Smooth muscle cell (in vitro differentiated cells): ENCODE measurements at regions not wholly inside any gene's neighbourhood (a gene's known extent, or its start where the extent isn't known, plus 50 kb on each side); places are given as distances from the start of the nearest gene placed in this dataset.
"Not testable (repeated sequence)": the region's sequence is repeated elsewhere in the genome, so short reads cannot be mapped to it uniquely, and the experiment has no call there.

Experiments
- DNase-seq: peaks from one replicate; lab custom pipeline; 2025; ENCODE audit not compliant: unreplicated experiment; lab: John Stamatoyannopoulos, UW
- H2AFZ ChIP-seq: fragments of 200-600 bp; sonication (generic); 2 replicates; pipeline ENCODE4 v1.6.0; 2016; ENCODE audit warnings: antibody characterized with exemption, low read depth, mild to moderate bottlenecking
- H3F3A ChIP-seq: fragments of 200-600 bp; sonication (generic); 2 replicates; pipeline ENCODE4 v1.6.0; 2017; ENCODE audit warnings: antibody characterized with exemption, low read depth
- H3K27ac ChIP-seq: fragments of 200-600 bp; sonication (generic); 2 replicates; pipeline ENCODE4 v1.5.1; 2016; ENCODE audit warnings: low read depth, mild to moderate bottlenecking
- H3K27me3 ChIP-seq: fragments of 200-600 bp; sonication (generic); 2 replicates; pipeline ENCODE4 v1.6.1; 2016; ENCODE audit warnings: low read depth, mild to moderate bottlenecking
- H3K36me3 ChIP-seq: fragments of 200-600 bp; sonication (generic); 2 replicates; pipeline ENCODE4 v1.5.1; 2016; ENCODE audit warnings: low read depth
- H3K4me1 ChIP-seq: fragments of 200-600 bp; sonication (generic); 2 replicates; pipeline ENCODE4 v1.5.1; 2016; ENCODE audit warnings: low read depth
- H3K4me2 ChIP-seq: fragments of 200-600 bp; sonication (generic); 2 replicates; pipeline ENCODE4 v1.6.0; 2016; ENCODE audit warnings: mild to moderate bottlenecking
- H3K4me3 ChIP-seq: fragments of 200-600 bp; sonication (generic); 2 replicates; pipeline ENCODE4 v1.5.1; 2016; ENCODE audit warnings: mild to moderate bottlenecking
- H3K79me2 ChIP-seq: fragments of 200-600 bp; sonication (generic); 2 replicates; pipeline ENCODE4 v1.6.0; 2016; ENCODE audit warnings: low read depth, mild to moderate bottlenecking
- H3K9ac ChIP-seq: fragments of 200-600 bp; sonication (generic); 2 replicates; pipeline ENCODE4 v1.6.0; 2016; ENCODE audit warnings: low read depth
- H3K9me3 ChIP-seq: fragments of 200-600 bp; sonication (generic); replicated peaks from 2 replicates; pipeline ENCODE4 v1.5.1; 2016; ENCODE audit warnings: low read depth
- H4K20me1 ChIP-seq: fragments of 200-600 bp; sonication (generic); 2 replicates; pipeline ENCODE4 v1.6.0; 2016; ENCODE audit warnings: low read depth
- WGBS: methylation state at CpG from one replicate; pipeline ENCODE4 v1.1.7; 2016; ENCODE audit warnings: low lambda C conversion rate; 5-methylcytosine and 5-hydroxymethylcytosine counted together
- TF ChIP-seq, protein P1 (sequence below): fragments of 200-600 bp; sonication (generic); IDR thresholded peaks from 2 replicates; pipeline ENCODE4 v1.5.1; 2017; ENCODE audit warnings: borderline replicate concordance, mild to moderate bottlenecking, antibody characterized with exemption; ENCODE audit not compliant: insufficient read depth, poor library complexity, severe bottlenecking

DNA sequence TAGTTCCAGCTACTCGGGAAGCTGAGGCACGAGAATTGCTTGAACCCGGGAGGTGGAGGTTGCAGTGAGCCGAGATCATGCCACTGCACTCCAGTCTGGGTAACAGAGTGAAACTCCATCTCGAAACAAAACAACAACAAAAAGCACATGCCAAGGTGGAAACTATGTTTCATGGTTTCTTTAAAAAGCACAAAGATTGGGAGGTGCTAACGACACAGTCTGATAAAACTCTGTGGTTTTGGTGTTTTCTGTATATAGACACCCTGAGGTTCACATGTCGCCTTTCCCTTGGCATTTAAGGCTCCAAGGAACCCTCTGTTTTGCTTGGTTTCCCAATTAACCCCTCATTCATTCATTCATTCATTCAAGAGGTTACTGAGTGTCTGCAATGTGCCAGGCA is 253.4 kb upstream of the SULF2 start:
- Histone ChIP-seq H3K4me3 (no peak overlapping the region), H3K4me2 (no peak overlapping the region)
- 88% methylated on average over 7 of the region's 7 CpGs for WGBS

GRCh38 chr20:48037798-48038197 is 252.5 kb upstream of the SULF2 start:
- H3K9ac ChIP-seq, H3K36me3 ChIP-seq, H3K27me3 ChIP-seq, H3K9me3 ChIP-seq, H3K4me1 ChIP-seq, H3F3A ChIP-seq, H3K79me2 ChIP-seq, H3K4me2 ChIP-seq, H2AFZ ChIP-seq, H4K20me1 ChIP-seq, H3K4me3 ChIP-seq, H3K27ac ChIP-seq, DNase-seq: not testable (repeated sequence)
- WGBS = 93% methylated on average over 7 of the region's 7 CpGs

More for the DNA sequence above, 253.4 kb upstream of the SULF2 start:
- no peaks in the 10 kb centered on the region for H3K27me3 ChIP-seq
- no peak overlapping the region for H2AFZ ChIP-seq
- no peaks in the 10 kb centered on the region for H3K4me1 ChIP-seq
- no peaks in the 10 kb centered on the region for H3K79me2 ChIP-seq
- no peaks in the 10 kb centered on the region for H3K36me3 ChIP-seq
- TF ChIP-seq, protein P1, sequence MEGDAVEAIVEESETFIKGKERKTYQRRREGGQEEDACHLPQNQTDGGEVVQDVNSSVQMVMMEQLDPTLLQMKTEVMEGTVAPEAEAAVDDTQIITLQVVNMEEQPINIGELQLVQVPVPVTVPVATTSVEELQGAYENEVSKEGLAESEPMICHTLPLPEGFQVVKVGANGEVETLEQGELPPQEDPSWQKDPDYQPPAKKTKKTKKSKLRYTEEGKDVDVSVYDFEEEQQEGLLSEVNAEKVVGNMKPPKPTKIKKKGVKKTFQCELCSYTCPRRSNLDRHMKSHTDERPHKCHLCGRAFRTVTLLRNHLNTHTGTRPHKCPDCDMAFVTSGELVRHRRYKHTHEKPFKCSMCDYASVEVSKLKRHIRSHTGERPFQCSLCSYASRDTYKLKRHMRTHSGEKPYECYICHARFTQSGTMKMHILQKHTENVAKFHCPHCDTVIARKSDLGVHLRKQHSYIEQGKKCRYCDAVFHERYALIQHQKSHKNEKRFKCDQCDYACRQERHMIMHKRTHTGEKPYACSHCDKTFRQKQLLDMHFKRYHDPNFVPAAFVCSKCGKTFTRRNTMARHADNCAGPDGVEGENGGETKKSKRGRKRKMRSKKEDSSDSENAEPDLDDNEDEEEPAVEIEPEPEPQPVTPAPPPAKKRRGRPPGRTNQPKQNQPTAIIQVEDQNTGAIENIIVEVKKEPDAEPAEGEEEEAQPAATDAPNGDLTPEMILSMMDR = no peak
- no peak for DNase-seq
- no peaks in the 10 kb centered on the region for H3K9me3 ChIP-seq
- H3K9ac ChIP-seq = no peak overlapping the region
- H3K27ac ChIP-seq = no peak overlapping the region
- H4K20me1 ChIP-seq = no peaks in the 10 kb centered on the region
- H3F3A ChIP-seq = no peaks in the 10 kb centered on the region

DNA sequence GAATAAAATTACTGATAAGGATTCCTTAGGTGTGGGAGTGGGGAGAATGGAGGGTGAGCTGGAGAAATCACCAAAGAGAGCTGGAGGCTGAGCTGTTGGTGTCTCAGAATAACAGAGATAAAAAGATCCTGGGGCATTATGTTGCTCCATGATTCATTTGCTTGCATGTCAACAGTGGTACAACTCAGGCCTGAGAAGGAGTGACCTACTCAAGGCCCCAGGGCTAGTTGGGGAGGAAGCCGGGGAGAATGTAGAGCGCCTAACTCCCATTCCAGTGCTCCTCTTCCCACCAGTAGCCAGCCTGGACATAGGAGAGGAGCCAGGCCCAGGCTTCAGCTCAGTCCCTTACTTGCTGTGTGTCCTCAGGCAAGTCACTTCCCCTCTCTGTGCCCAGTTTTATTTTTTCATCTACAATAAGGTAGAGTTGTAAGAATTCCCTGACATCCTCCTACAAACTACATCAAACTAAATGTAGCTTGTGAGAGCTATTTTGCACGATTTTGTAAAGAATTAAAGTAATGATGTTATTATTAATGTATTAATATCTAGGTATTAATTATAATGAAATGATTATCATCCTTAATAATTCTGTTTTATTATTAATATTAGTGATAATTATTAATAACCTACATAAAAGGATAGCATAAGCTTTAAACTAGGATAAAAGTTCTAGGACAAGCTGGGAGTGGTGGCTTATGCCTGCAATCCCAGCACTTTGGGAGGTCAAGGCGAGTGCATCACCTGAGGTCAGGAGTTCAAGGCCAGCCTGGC is 250.9 kb upstream of the SULF2 start:
- Histone ChIP-seq H3K27ac (no peak overlapping the region), H3K79me2 (no peaks in the 10 kb centered on the region), H3K9ac (no peak overlapping the region), H3K9me3 (no peaks in the 10 kb centered on the region), H2AFZ (no peak overlapping the region), H3K36me3 (no peaks in the 10 kb centered on the region), H3K27me3 (no peaks in the 10 kb centered on the region), H3K4me3 (no peak overlapping the region), H3K4me2 (no peak overlapping the region), H4K20me1 (no peaks in the 10 kb centered on the region), H3F3A (no peaks in the 10 kb centered on the region), H3K4me1 (no peaks in the 10 kb centered on the region)
- TF ChIP-seq, protein P1 = no peak
- no peak for DNase-seq
- 86% methylated on average over 4 of the region's 4 CpGs for WGBS

GRCh38 chr20:48034751-48035150 is 249.5 kb upstream of the SULF2 start:
- no peak for DNase-seq
- H3K27me3 ChIP-seq = no peaks in the 10 kb centered on the region
- H3K4me3 ChIP-seq = no peak overlapping the region
- no peak overlapping the region for H3K9ac ChIP-seq
- TF ChIP-seq, protein P1 = no peak
- H3K9me3 ChIP-seq = no peaks in the 10 kb centered on the region
- H3K79me2 ChIP-seq = no peaks in the 10 kb centered on the region
- H3K4me1 ChIP-seq = no peaks in the 10 kb centered on the region
- 94% methylated on average over 6 of the region's 6 CpGs for WGBS
- no peak overlapping the region for H3K4me2 ChIP-seq
- H4K20me1 ChIP-seq = no peaks in the 10 kb centered on the region
- H3K27ac ChIP-seq = no peak overlapping the region
- no peaks in the 10 kb centered on the region for H3F3A ChIP-seq
- no peak overlapping the region for H2AFZ ChIP-seq
- no peaks in the 10 kb centered on the region for H3K36me3 ChIP-seq

GRCh38 chr20:48033005-48033404 is 247.7 kb upstream of the SULF2 start:
- not testable (repeated sequence) for H4K20me1 ChIP-seq, H3K4me1 ChIP-seq, H3K36me3 ChIP-seq, H3K9me3 ChIP-seq, H3K27me3 ChIP-seq, H3K4me3 ChIP-seq, H3K27ac ChIP-seq, H3F3A ChIP-seq, H3K9ac ChIP-seq, DNase-seq, H3K4me2 ChIP-seq, H3K79me2 ChIP-seq, H2AFZ ChIP-seq
- 95% methylated on average over 8 of the region's 8 CpGs for WGBS
